HepG2 (cell line): ENCODE measurements at regions not wholly inside any gene's neighbourhood (a gene's known extent, or its start where the extent isn't known, plus 50 kb on each side); places are given as distances from the start of the nearest gene placed in this dataset.

Experiments
- ATAC-seq: fragments of 200-7000 bp; cut with Tn5 transposase; 3 replicates; pipeline ENCODE4 v1.9.1; 2020; ENCODE audit warnings: mild to moderate bottlenecking, moderate library complexity
- BruUV-seq: library from RNA; stranded (reverse); fragments of 400-500 nt; replicated peaks from 2 replicates; lab custom pipeline; 2021; lab: Mats Ljungman, UMichigan
- CTCF ChIA-PET: fragments of 300-600 bp; formaldehyde crosslinking; extraction: SDS; loops from one replicate; lab custom pipeline; 2021; ENCODE audit warnings: low total read pairs, inconsistent platforms, low intra/inter-chr PET ratio; lab: Yijun Ruan, JAX
- POLR2A ChIA-PET: fragments of 350-600 bp; sonication (Branson Sonifier 250); formaldehyde crosslinking; loops from one replicate; lab custom pipeline; 2020; ENCODE audit warnings: antibody characterized with exemption, inconsistent platforms; lab: Yijun Ruan, JAX
- DNase-seq: peaks from one replicate; pipeline ENCODE4 v3.0.0-alpha.2; 2015; ENCODE audit warnings: low spot score
- FAIRE-seq: peaks from 3 replicates; lab custom pipeline; 2011; peaks lifted over from hg19 to GRCh38; lab: Jason Lieb, UNC
- H2AFZ ChIP-seq: one replicate; pipeline ENCODE4 v1.6.1; 2011; ENCODE audit warnings: low read length, inconsistent platforms
- H3K27ac ChIP-seq: fragments of 300-600 bp; 3 replicates; pipeline ENCODE4 v1.8.0; 2011; ENCODE audit warnings: mixed run types, mild to moderate bottlenecking, mixed read lengths, low read length, inconsistent platforms; ENCODE audit not compliant: insufficient read depth; ENCODE audit errors: extremely low read length
- H3K27me3 ChIP-seq, 2 experiments: fragments of 200-600 bp in 1 of 2; 2 replicates in 1 of 2; 3 replicates in 1 of 2; pipeline versions ENCODE4 v1.6.0 to v1.8.0; 2011; ENCODE audit warnings: low read length in 2 of 2, mild to moderate bottlenecking in 2 of 2, moderate library complexity in 2 of 2, inconsistent platforms in 1 of 2; ENCODE audit not compliant: insufficient read depth in 2 of 2, control insufficient read depth in 1 of 2
- H3K36me3 ChIP-seq, 2 experiments: fragments of 200-600 bp in 1 of 2; replicated peaks in 1 of 2; 2 replicates in 1 of 2; 3 replicates in 1 of 2; pipeline versions ENCODE4 v1.5.1 to v1.8.0; 2011; ENCODE audit warnings: low read length in 2 of 2, inconsistent platforms in 1 of 2; ENCODE audit not compliant: insufficient read depth in 2 of 2, control insufficient read depth in 1 of 2
- H3K4me1 ChIP-seq: 2 replicates; pipeline ENCODE4 v1.5.1; 2012; ENCODE audit warnings: low read length, inconsistent platforms; ENCODE audit not compliant: insufficient read depth
- H3K4me2 ChIP-seq: 2 replicates; pipeline ENCODE4 v1.6.0; 2011; ENCODE audit warnings: low read depth, low read length, inconsistent platforms
- H3K4me3 ChIP-seq, 3 experiments: fragments of 200-600 bp in 1 of 3; sonication (generic), shearing (Covaris generic) in 1 of 3; replicated peaks in 1 of 3; 2 replicates each; pipeline ENCODE4 v1.5.1; 2011 to 2016; ENCODE audit warnings: low read length in 3 of 3, inconsistent platforms in 2 of 3, low read depth in 2 of 3, mild to moderate bottlenecking in 2 of 3, control low read depth in 1 of 3, mixed read lengths in 1 of 3; ENCODE audit not compliant: insufficient read depth in 1 of 3
- H3K79me2 ChIP-seq: one replicate; pipeline ENCODE4 v1.6.1; 2011; ENCODE audit warnings: low read length, inconsistent platforms; ENCODE audit not compliant: insufficient read depth
- H3K9ac ChIP-seq: 2 replicates; pipeline ENCODE4 v1.6.0; 2011; ENCODE audit warnings: mild to moderate bottlenecking, low read depth, low read length, inconsistent platforms; ENCODE audit not compliant: insufficient read depth
- H3K9me3 ChIP-seq: 2 replicates; pipeline ENCODE4 v1.5.1; 2012; ENCODE audit warnings: mild to moderate bottlenecking, low read length
- H4K20me1 ChIP-seq: 2 replicates; pipeline ENCODE4 v1.6.0; 2011; ENCODE audit warnings: inconsistent platforms, mild to moderate bottlenecking, low read length, moderate library complexity; ENCODE audit not compliant: insufficient read depth
- CAMTA2 ChIP-seq: sonication (generic); formaldehyde crosslinking; IDR thresholded peaks from 2 replicates; pipeline ENCODE4 v1.4.0; 2020; ENCODE audit warnings: mild to moderate bottlenecking, missing genetic modification reagents, borderline replicate concordance
- CEBPB ChIP-seq: IDR thresholded peaks from 2 replicates; pipeline ENCODE4 v1.6.1; 2011; ENCODE audit warnings: low read depth, low read length, improper control_type of control experiment, borderline replicate concordance
- PLSCR1 ChIP-seq: sonication (generic); formaldehyde crosslinking; IDR thresholded peaks from 2 replicates; pipeline ENCODE4 v1.5.0; 2020; ENCODE audit warnings: missing genetic modification reagents, mild to moderate bottlenecking, borderline replicate concordance
- ZFP90 ChIP-seq: sonication (generic); formaldehyde crosslinking; IDR thresholded peaks from 2 replicates; pipeline ENCODE4 v1.8.0; 2022; ENCODE audit warnings: missing genetic modification reagents, mild to moderate bottlenecking, inconsistent platforms, borderline replicate concordance
- ZKSCAN1 ChIP-seq: fragments of 150-350 bp; IDR thresholded peaks from 2 replicates; pipeline ENCODE4 v1.6.1; 2014; ENCODE audit warnings: low read length
- ZNF614 ChIP-seq: IDR thresholded peaks from 2 replicates; pipeline ENCODE4 v1.6.1; 2018; ENCODE audit warnings: missing biosample characterization, missing genetic modification reagents, inconsistent platforms, borderline replicate concordance
- ZNF691 ChIP-seq: sonication (generic); formaldehyde crosslinking; IDR thresholded peaks from 2 replicates; pipeline ENCODE4 v1.4.0; 2020; ENCODE audit warnings: missing genetic modification reagents, low read depth, mild to moderate bottlenecking, borderline replicate concordance
- WGBS: methylation state at CpG from one replicate; pipeline ENCODE4 v1.1.6; 2017; ENCODE audit warnings: low lambda C conversion rate; 5-methylcytosine and 5-hydroxymethylcytosine counted together
- in situ Hi-C: cut with HindIII; loops from 2 replicates; pipeline ENCODE4 v1.10.0; 2017; ENCODE audit warnings: low pct_unique_long_range_greater_than_20kb; ENCODE audit not compliant: extremely low pct_ligation_motif_present
- intact Hi-C: fragments of 100-400 bp; cut with micrococcal nuclease; formaldehyde crosslinking; loops from one replicate; pipeline ENCODE4 v1.10.0; 2022; ENCODE audit not compliant: unreplicated experiment
- TF ChIP-seq, protein P1 (sequence below): sonication (generic); formaldehyde crosslinking; IDR thresholded peaks from 2 replicates; pipeline ENCODE4 v1.9.0; 2021; ENCODE audit warnings: missing genetic modification reagents, mild to moderate bottlenecking, borderline replicate concordance
- TF ChIP-seq, protein P2 (sequence below): sonication (generic); formaldehyde crosslinking; IDR thresholded peaks from 2 replicates; pipeline ENCODE4 v1.5.0; 2020; ENCODE audit warnings: mild to moderate bottlenecking, missing genetic modification reagents

GRCh38 chr1:186536273-186536890 lies 75.5 kb upstream of the PDC start:
- Histone ChIP-seq H3K27me3 (no peaks in the 10 kb centered on the region), H3K4me2 (no peak overlapping the region), H4K20me1 (no peaks in the 10 kb centered on the region), H3K4me3 (no peak overlapping the region), H3K9ac (no peak overlapping the region), H3K4me1 (no peaks in the 10 kb centered on the region), H3K79me2 (no peaks in the 10 kb centered on the region), H3K9me3 (no peaks in the 10 kb centered on the region), H3K36me3 (no peaks in the 10 kb centered on the region)
- POLR2A ChIA-PET = no interaction called here
- intact Hi-C loops (no loop called here), in situ Hi-C loops (no loop called here)
- no TSS peak for BruUV-seq
- FAIRE-seq = no peak
- ATAC-seq = no peak
- DNase-seq = no peak
- 52% methylated on average over 3 of the region's 3 CpGs for WGBS
- TF ChIP-seq ZFP90 (CRISPR knock-in tag) (no peak), CEBPB (0 out of 2 replicates have a peak, but pooled peaks have one; percentile 2)
- TF ChIP-seq, all 625 proteins: peak for 1
- CTCF ChIA-PET = no interaction called here
- Histone ChIP-seq H2AFZ (no peak overlapping the region), H3K27ac (no peak overlapping the region)

GRCh38 chr1:186535388-186536133 lies 74.6 kb upstream of the PDC start:
- FAIRE-seq (no peak), ATAC-seq (no peak), DNase-seq (no peak)
- no peak overlapping the region for H3K9ac ChIP-seq
- H2AFZ ChIP-seq = no peak overlapping the region
- no peak overlapping the region for H3K4me2 ChIP-seq
- no peaks in the 10 kb centered on the region for H3K27me3 ChIP-seq
- ChIA-PET POLR2A (no interaction called here), CTCF (no interaction called here)
- H4K20me1 ChIP-seq = no peaks in the 10 kb centered on the region
- no peaks in the 10 kb centered on the region for H3K36me3 ChIP-seq
- H3K27ac ChIP-seq = no peak overlapping the region
- no peak overlapping the region for H3K4me3 ChIP-seq
- 12% methylated on average over 5 of the region's 5 CpGs for WGBS
- H3K79me2 ChIP-seq = no peaks in the 10 kb centered on the region
- H3K4me1 ChIP-seq = no peaks in the 10 kb centered on the region
- in situ Hi-C loops (no loop called here), intact Hi-C loops (no loop called here)
- H3K9me3 ChIP-seq = no peaks in the 10 kb centered on the region
- no TSS peak for BruUV-seq
- no peak for TF ChIP-seq ZNF614
- TF ChIP-seq, protein P1, sequence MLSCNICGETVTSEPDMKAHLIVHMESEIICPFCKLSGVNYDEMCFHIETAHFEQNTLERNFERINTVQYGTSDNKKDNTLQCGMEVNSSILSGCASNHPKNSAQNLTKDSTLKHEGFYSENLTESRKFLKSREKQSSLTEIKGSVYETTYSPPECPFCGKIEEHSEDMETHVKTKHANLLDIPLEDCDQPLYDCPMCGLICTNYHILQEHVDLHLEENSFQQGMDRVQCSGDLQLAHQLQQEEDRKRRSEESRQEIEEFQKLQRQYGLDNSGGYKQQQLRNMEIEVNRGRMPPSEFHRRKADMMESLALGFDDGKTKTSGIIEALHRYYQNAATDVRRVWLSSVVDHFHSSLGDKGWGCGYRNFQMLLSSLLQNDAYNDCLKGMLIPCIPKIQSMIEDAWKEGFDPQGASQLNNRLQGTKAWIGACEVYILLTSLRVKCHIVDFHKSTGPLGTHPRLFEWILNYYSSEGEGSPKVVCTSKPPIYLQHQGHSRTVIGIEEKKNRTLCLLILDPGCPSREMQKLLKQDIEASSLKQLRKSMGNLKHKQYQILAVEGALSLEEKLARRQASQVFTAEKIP (CRISPR knock-in tag) = no peak
- TF ChIP-seq, protein P2, sequence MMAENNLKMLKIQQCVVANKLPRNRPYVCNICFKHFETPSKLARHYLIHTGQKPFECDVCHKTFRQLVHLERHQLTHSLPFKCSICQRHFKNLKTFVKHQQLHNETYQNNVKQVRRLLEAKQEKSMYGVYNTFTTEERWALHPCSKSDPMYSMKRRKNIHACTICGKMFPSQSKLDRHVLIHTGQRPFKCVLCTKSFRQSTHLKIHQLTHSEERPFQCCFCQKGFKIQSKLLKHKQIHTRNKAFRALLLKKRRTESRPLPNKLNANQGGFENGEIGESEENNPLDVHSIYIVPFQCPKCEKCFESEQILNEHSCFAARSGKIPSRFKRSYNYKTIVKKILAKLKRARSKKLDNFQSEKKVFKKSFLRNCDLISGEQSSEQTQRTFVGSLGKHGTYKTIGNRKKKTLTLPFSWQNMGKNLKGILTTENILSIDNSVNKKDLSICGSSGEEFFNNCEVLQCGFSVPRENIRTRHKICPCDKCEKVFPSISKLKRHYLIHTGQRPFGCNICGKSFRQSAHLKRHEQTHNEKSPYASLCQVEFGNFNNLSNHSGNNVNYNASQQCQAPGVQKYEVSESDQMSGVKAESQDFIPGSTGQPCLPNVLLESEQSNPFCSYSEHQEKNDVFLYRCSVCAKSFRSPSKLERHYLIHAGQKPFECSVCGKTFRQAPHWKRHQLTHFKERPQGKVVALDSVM (CRISPR knock-in tag) = no peak
- TF ChIP-seq ZKSCAN1 = no peak
- TF ChIP-seq PLSCR1 (CRISPR knock-in tag) = no peak
- TF ChIP-seq ZNF691 = no peak
- no peak for TF ChIP-seq CAMTA2
